ENCODE measurements at regions not wholly inside any gene's neighbourhood (a gene's known extent, or its start where the extent isn't known, plus 50 kb on each side); places are given as distances from the start of the nearest gene placed in this dataset.

- TF ChIP-seq RFX5 (IDR thresholded peaks at IDR 0.05; ENCODE audit: low read length) (no peak), TCF12 (IDR thresholded peaks at IDR 0.05) (no peak), TEAD4 (IDR thresholded peaks at IDR 0.05; ENCODE audit: borderline replicate concordance, insufficient read depth) (no peak), EZH2phosphoT487 (IDR thresholded peaks at IDR 0.05; ENCODE audit: borderline replicate concordance, low read depth) (no peak)
Measured at GRCh38 chr5:20369518-20369885, 381.5 kb upstream of the CDH18 start (continued).

- H2AFZ ChIP-seq (ENCODE audit: low read depth): no peak overlapping the region
- 19% methylated on average over 3 of the region's 3 CpGs for WGBS (ENCODE audit: low lambda C conversion rate)
- H3K9ac ChIP-seq: no peak overlapping the region
- H3K4me1 ChIP-seq (ENCODE audit: control insufficient read depth in 1 of 2, insufficient read depth in 2 of 2, low read depth in 1 of 2, low read length in 1 of 2): no peaks in the 10 kb centered on the region
- H3K4me2 ChIP-seq: no peak overlapping the region
- DNase-seq: no peak
- POLR2A ChIA-PET: no interaction called here
- H3K36me3 ChIP-seq (replicated peaks in 1 of 2; ENCODE audit: control insufficient read depth in 1 of 2, insufficient read depth in 2 of 2, low read length in 1 of 2): no peaks in the 10 kb centered on the region
- no peak overlapping the region for H3K4me3 ChIP-seq (ENCODE audit: low read depth in 2 of 2, low read length in 1 of 2)
- no peaks in the 10 kb centered on the region for H4K20me1 ChIP-seq (ENCODE audit: insufficient read depth)
- no peaks in the 10 kb centered on the region for H3K9me2 ChIP-seq
- CTCF ChIA-PET: interaction anchor here (0.5 to 0.6 kb wide), 2 partner anchors 603 to 1310 kb away, joined by 3 read pairs; no protein-coding TSS in a partner anchor
- H3F3A ChIP-seq (replicated peaks; ENCODE audit: insufficient read depth): no peaks in the 10 kb centered on the region
- H3K27me3 ChIP-seq (ENCODE audit: insufficient read depth): no peaks in the 10 kb centered on the region
- H3K79me2 ChIP-seq (ENCODE audit: insufficient read depth): no peaks in the 10 kb centered on the region
- H3K27ac ChIP-seq (ENCODE audit: low read depth in 2 of 2, low read length in 1 of 2): no peak overlapping the region
- no peaks in the 10 kb centered on the region for H3K9me3 ChIP-seq
- TF ChIP-seq TAF1 (IDR thresholded peaks at IDR 0.05; ENCODE audit: borderline replicate concordance, low read depth, low read length): no peak
- no peak for TF ChIP-seq YY1 (IDR thresholded peaks at IDR 0.05; ENCODE audit: low read depth)
- TF ChIP-seq JUND (IDR thresholded peaks at IDR 0.05): no peak
- no peak for TF ChIP-seq RFX5 (IDR thresholded peaks at IDR 0.05; ENCODE audit: low read length)
- no peak for TF ChIP-seq IRF3 (IDR thresholded peaks at IDR 0.05; ENCODE audit: low read depth, low read length)
- no peak for TF ChIP-seq EZH2phosphoT487 (IDR thresholded peaks at IDR 0.05; ENCODE audit: borderline replicate concordance, low read depth)
Measured at GRCh38 chr5:20368571-20369517, 380.8 kb upstream of the CDH18 start.

GRCh38 chr5:20367178-20367577 is 379.2 kb upstream of the CDH18 start:
- no peaks in the 10 kb centered on the region for H3K27me3 ChIP-seq (ENCODE audit: insufficient read depth)
- H3K9me3 ChIP-seq: no peaks in the 10 kb centered on the region
- WGBS (ENCODE audit: low lambda C conversion rate): 20% methylated on average over 4 of the region's 5 CpGs
- no peaks in the 10 kb centered on the region for H3K36me3 ChIP-seq (replicated peaks in 1 of 2; ENCODE audit: control insufficient read depth in 1 of 2, insufficient read depth in 2 of 2, low read length in 1 of 2)
- H3K9me2 ChIP-seq: no peaks in the 10 kb centered on the region
- no peaks in the 10 kb centered on the region for H3K4me1 ChIP-seq (ENCODE audit: control insufficient read depth in 1 of 2, insufficient read depth in 2 of 2, low read depth in 1 of 2, low read length in 1 of 2)
- CTCF ChIA-PET: no interaction called here
- no peaks in the 10 kb centered on the region for H3F3A ChIP-seq (replicated peaks; ENCODE audit: insufficient read depth)
- H3K27ac ChIP-seq (ENCODE audit: low read depth in 2 of 2, low read length in 1 of 2): no peak overlapping the region
- H3K79me2 ChIP-seq (ENCODE audit: insufficient read depth): no peaks in the 10 kb centered on the region
- no peak for DNase-seq
- TF ChIP-seq YY1 (IDR thresholded peaks at IDR 0.05; ENCODE audit: low read depth): no peak
- no peak for TF ChIP-seq JUND (IDR thresholded peaks at IDR 0.05)
- no peak for TF ChIP-seq RCOR1 (IDR thresholded peaks at IDR 0.05; ENCODE audit: low read length)
- TF ChIP-seq FOXJ3 (CRISPR knock-in tag; IDR thresholded peaks at IDR 0.05): no peak
- no peak for TF ChIP-seq SIN3A (IDR thresholded peaks at IDR 0.05; ENCODE audit: borderline replicate concordance, low read depth, low read length)
- TF ChIP-seq NRF1 (IDR thresholded peaks at IDR 0.05; ENCODE audit: low read depth, low read length): no peak
- TF ChIP-seq GATA2 (CRISPR knock-in tag; IDR thresholded peaks at IDR 0.05): no peak
- TF ChIP-seq MAX (IDR thresholded peaks at IDR 0.05; ENCODE audit: low read depth): no peak
- no peak for TF ChIP-seq PBX3 (IDR thresholded peaks at IDR 0.05)
- TF ChIP-seq GABPA (IDR thresholded peaks at IDR 0.05; ENCODE audit: low read depth): no peak
- TF ChIP-seq FOSL2 (IDR thresholded peaks at IDR 0.05; ENCODE audit: borderline replicate concordance, low read depth): no peak
- no peak for TF ChIP-seq RFX5 (IDR thresholded peaks at IDR 0.05; ENCODE audit: low read length)
- TF ChIP-seq EZH2phosphoT487 (IDR thresholded peaks at IDR 0.05; ENCODE audit: borderline replicate concordance, low read depth): no peak
- no peak for TF ChIP-seq EP300 (IDR thresholded peaks at IDR 0.05; ENCODE audit: borderline replicate concordance in 1 of 2, low read depth in 1 of 2, low read length in 1 of 2)
- no peak overlapping the region for H2AFZ ChIP-seq (ENCODE audit: low read depth)
- H3K4me3 ChIP-seq (ENCODE audit: low read depth in 2 of 2, low read length in 1 of 2): no peak overlapping the region
- POLR2A ChIA-PET: no interaction called here
- H3K4me2 ChIP-seq: no peak overlapping the region
- no peaks in the 10 kb centered on the region for H4K20me1 ChIP-seq (ENCODE audit: insufficient read depth)
- H3K9ac ChIP-seq: no peak overlapping the region
